ENCODE measurements at regions not wholly inside any gene's neighbourhood (a gene's known extent, or its start where the extent isn't known, plus 50 kb on each side); places are given as distances from the start of the nearest gene placed in this dataset.
"Not testable (repeated sequence)": the region's sequence is repeated elsewhere in the genome, so short reads cannot be mapped to it uniquely, and the experiment has no call there.

DNA sequence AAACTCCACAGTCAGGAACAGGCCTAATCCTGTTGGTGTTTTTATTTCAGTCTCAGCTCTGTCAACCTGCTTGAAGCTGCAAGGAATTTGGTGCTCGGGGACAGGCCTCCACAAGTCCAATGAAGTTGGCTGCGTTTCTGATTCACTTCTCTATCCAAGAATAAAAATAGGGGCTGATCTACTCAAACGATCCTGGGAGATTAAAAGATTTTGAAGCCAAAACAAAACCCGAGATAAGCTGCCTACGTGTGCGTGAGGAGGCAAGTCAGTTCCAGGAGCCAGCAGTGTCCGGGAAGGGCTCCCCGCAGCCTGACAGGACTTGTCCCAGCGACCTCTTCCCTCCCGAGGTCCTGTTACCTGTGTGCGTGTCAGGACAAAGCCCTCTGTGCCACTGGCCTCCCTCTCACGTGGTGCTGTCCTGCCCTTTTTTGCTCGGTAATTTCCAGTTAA is 98.0 kb downstream of the ETS2 start:
- Histone ChIP-seq H3K18ac (ENCODE audit: low read length) (no peak overlapping the region), H3K4me1 (ENCODE audit: control insufficient read depth, low read depth, low read length) (no peaks in the 10 kb centered on the region), H2AK5ac (ENCODE audit: low read length) (no peak overlapping the region), H3K36me3 (ENCODE audit: control insufficient read depth, insufficient read depth, low read length) (no peaks in the 10 kb centered on the region), H3K27me3 (ENCODE audit: insufficient read depth, low read length, poor library complexity) (no peaks in the 10 kb centered on the region), H2BK120ac (ENCODE audit: low read depth, low read length) (no peak overlapping the region), H3K79me1 (ENCODE audit: low read length) (no peaks in the 10 kb centered on the region), H3K4ac (ENCODE audit: low read depth, low read length) (no peak overlapping the region), H3K27ac (ENCODE audit: low read depth, low read length) (no peak overlapping the region), H3K9ac (ENCODE audit: low read length) (no peak overlapping the region), H3K79me2 (ENCODE audit: control insufficient read depth, insufficient read depth, low read length) (no peaks in the 10 kb centered on the region), H4K5ac (ENCODE audit: low read length) (no peak overlapping the region), H3K4me3 (ENCODE audit: low read length) (no peak overlapping the region), H3K23ac (ENCODE audit: low read length) (no peak overlapping the region), H3K4me2 (ENCODE audit: low read length) (no peak overlapping the region), H2BK15ac (replicated peaks; ENCODE audit: low read depth) (no peak overlapping the region), H2BK5ac (ENCODE audit: low read length) (no peak overlapping the region), H3K56ac (ENCODE audit: low read length) (no peak overlapping the region), H4K8ac (ENCODE audit: low read depth, low read length) (no peak overlapping the region)
- no peak for DNase-seq
- no CpG with 5 or more reads among the region's 13 CpGs for WGBS (ENCODE audit: extremely low coverage, insufficient coverage, low lambda C conversion rate)

DNA sequence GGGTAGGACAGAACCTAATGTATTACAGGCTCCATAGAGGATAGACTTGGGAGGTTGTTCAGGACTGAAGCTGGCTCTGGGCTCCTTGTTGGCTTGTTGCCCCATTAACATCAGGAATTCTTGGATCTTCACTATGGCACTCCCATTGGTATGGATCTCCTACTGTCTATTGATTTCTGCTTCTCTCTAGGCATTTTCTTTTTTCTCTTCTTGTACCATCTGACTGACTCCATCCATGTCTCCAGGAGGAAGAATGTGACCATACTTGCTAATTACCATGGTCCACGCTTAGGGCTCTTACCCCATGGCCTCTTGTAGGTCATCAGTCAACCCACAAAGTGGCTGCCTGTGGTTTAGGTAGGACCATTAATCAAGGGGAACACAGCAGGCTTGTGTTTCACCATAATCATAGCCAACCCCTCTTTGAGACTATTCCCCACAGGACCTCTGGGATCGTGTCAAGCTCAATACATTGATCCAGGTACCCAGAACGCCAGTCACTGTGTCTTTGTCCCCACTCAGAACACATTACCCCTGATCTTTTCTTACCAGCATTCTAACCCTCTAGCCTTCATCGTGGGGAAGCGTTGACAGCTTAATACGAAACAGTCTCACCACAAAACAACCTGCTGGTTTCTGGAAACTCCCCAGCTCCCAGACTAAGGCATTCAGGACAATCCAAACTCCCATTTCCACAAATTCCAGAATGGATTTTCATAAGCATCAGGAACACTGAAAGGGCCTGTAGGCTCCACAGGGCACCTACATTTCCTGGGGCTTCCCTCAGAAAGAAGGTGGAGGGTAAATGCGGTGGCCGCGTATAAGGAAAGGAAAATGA is 97.1 kb downstream of the ETS2 start:
- H4K8ac ChIP-seq (ENCODE audit: low read depth, low read length), result no peak overlapping the region
- H3K4ac ChIP-seq (ENCODE audit: low read depth, low read length), result no peak overlapping the region
- no peak overlapping the region for H3K9ac ChIP-seq (ENCODE audit: low read length)
- no peak overlapping the region for H3K23ac ChIP-seq (ENCODE audit: low read length)
- H3K79me1 ChIP-seq (ENCODE audit: low read length), result no peaks in the 10 kb centered on the region
- H3K4me1 ChIP-seq (ENCODE audit: control insufficient read depth, low read depth, low read length), result no peaks in the 10 kb centered on the region
- no peaks in the 10 kb centered on the region for H3K27me3 ChIP-seq (ENCODE audit: insufficient read depth, low read length, poor library complexity)
- no peak overlapping the region for H2BK15ac ChIP-seq (replicated peaks; ENCODE audit: low read depth)
- H3K18ac ChIP-seq (ENCODE audit: low read length), result no peak overlapping the region
- H2BK5ac ChIP-seq (ENCODE audit: low read length), result no peak overlapping the region
- no peaks in the 10 kb centered on the region for H3K79me2 ChIP-seq (ENCODE audit: control insufficient read depth, insufficient read depth, low read length)
- no peak overlapping the region for H3K27ac ChIP-seq (ENCODE audit: low read depth, low read length)
- no peak for DNase-seq
- H4K5ac ChIP-seq (ENCODE audit: low read length), result no peak overlapping the region
- no peaks in the 10 kb centered on the region for H3K36me3 ChIP-seq (ENCODE audit: control insufficient read depth, insufficient read depth, low read length)
- H3K4me3 ChIP-seq (ENCODE audit: low read length), result no peak overlapping the region
- no peak overlapping the region for H2AK5ac ChIP-seq (ENCODE audit: low read length)
- H3K4me2 ChIP-seq (ENCODE audit: low read length), result no peak overlapping the region
- WGBS (ENCODE audit: extremely low coverage, insufficient coverage, low lambda C conversion rate), result no CpG with 5 or more reads among the region's 9 CpGs
- no peak overlapping the region for H2BK120ac ChIP-seq (ENCODE audit: low read depth, low read length)
- H3K56ac ChIP-seq (ENCODE audit: low read length), result no peak overlapping the region

GRCh38 chr21:38900499-38900898 is 94.8 kb downstream of the ETS2 start:
- no peak for DNase-seq

DNA sequence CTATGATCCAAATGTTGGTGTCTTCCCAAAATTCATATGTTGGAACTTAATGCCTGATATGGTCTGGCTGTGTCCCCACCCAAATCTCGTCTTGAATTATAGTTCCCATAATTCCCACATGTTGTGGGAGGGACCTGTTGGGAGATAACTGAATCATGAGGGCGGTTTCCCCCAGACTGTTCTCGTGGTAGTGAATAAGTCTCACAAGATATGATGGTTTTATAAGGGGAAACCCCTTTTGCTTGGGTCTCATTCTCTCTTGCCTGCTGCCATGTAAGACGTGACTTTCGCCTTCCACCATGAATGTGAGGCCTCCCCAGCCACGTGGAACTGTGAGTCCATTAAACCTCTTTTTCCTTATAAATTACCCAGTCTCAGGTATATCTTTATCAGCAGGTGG is 94.3 kb downstream of the ETS2 start:
- H4K8ac ChIP-seq (ENCODE audit: low read depth, low read length); H3K4me1 ChIP-seq (ENCODE audit: control insufficient read depth, low read depth, low read length); H3K79me2 ChIP-seq (ENCODE audit: control insufficient read depth, insufficient read depth, low read length); H3K9ac ChIP-seq (ENCODE audit: low read length); H3K36me3 ChIP-seq (ENCODE audit: control insufficient read depth, insufficient read depth, low read length); H3K18ac ChIP-seq (ENCODE audit: low read length); H2AK5ac ChIP-seq (ENCODE audit: low read length); H3K4me2 ChIP-seq (ENCODE audit: low read length); H3K79me1 ChIP-seq (ENCODE audit: low read length); H3K4ac ChIP-seq (ENCODE audit: low read depth, low read length); DNase-seq; H3K27me3 ChIP-seq (ENCODE audit: insufficient read depth, low read length, poor library complexity); H3K23ac ChIP-seq (ENCODE audit: low read length); H3K56ac ChIP-seq (ENCODE audit: low read length); H3K4me3 ChIP-seq (ENCODE audit: low read length); H2BK15ac ChIP-seq (replicated peaks; ENCODE audit: low read depth); H2BK120ac ChIP-seq (ENCODE audit: low read depth, low read length); H2BK5ac ChIP-seq (ENCODE audit: low read length); H3K27ac ChIP-seq (ENCODE audit: low read depth, low read length); H4K5ac ChIP-seq (ENCODE audit: low read length): not testable (repeated sequence)
- no CpG with 5 or more reads among the region's 6 CpGs for WGBS (ENCODE audit: extremely low coverage, insufficient coverage, low lambda C conversion rate)

More at GRCh38 chr21:38900499-38900898, 94.8 kb downstream of the ETS2 start:
- Histone ChIP-seq H3K27ac (ENCODE audit: low read depth, low read length) (no peak overlapping the region), H2BK5ac (ENCODE audit: low read length) (no peak overlapping the region), H3K9ac (ENCODE audit: low read length) (no peak overlapping the region), H3K36me3 (ENCODE audit: control insufficient read depth, insufficient read depth, low read length) (no peaks in the 10 kb centered on the region), H3K4me2 (ENCODE audit: low read length) (no peak overlapping the region), H2AK5ac (ENCODE audit: low read length) (no peak overlapping the region), H3K18ac (ENCODE audit: low read length) (no peak overlapping the region), H3K4me1 (ENCODE audit: control insufficient read depth, low read depth, low read length) (no peaks in the 10 kb centered on the region), H4K8ac (ENCODE audit: low read depth, low read length) (no peak overlapping the region), H3K27me3 (ENCODE audit: insufficient read depth, low read length, poor library complexity) (no peaks in the 10 kb centered on the region), H2BK120ac (ENCODE audit: low read depth, low read length) (no peak overlapping the region), H3K56ac (ENCODE audit: low read length) (no peak overlapping the region), H3K23ac (ENCODE audit: low read length) (no peak overlapping the region), H3K79me1 (ENCODE audit: low read length) (no peaks in the 10 kb centered on the region), H2BK15ac (replicated peaks; ENCODE audit: low read depth) (no peak overlapping the region), H3K4ac (ENCODE audit: low read depth, low read length) (no peak overlapping the region), H3K4me3 (ENCODE audit: low read length) (no peak overlapping the region), H3K79me2 (ENCODE audit: control insufficient read depth, insufficient read depth, low read length) (no peaks in the 10 kb centered on the region), H4K5ac (ENCODE audit: low read length) (no peak overlapping the region)
- no CpG with 5 or more reads among the region's 2 CpGs for WGBS (ENCODE audit: extremely low coverage, insufficient coverage, low lambda C conversion rate)

DNA sequence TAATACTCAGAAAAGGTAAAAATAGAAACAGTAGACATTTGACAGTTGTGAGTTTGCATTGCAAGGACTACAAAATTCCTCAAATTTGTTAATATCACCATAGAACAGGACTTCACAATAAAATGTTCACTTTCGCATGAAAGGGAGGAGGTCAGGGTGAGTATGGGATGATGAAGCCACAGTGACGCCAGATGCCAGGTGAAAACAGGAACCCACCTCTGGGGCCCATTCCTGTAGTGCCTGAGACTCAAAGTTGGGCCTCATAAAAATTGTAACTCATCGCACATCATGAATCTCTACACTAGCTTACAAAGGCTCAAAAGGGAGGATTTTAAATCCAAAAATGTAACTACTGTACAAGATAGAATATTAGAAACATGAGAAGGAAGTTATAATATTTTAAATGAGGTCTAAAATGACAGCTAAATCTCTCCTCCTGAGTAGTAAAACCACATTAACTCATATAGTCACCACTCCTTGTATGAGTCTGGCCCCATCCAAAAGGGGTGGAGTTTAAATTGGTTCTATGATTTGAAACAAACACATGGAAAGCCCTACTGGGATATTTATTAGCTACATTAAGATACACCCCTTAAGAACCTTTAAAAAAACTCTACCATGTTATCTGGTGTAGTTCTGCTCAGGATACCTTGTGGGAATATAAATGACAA is 93.7 kb downstream of the ETS2 start:
- H3K4me3 ChIP-seq (ENCODE audit: low read length), result no peak overlapping the region
- no peak overlapping the region for H4K5ac ChIP-seq (ENCODE audit: low read length)
- H2BK15ac ChIP-seq (replicated peaks; ENCODE audit: low read depth), result no peak overlapping the region
- H3K9ac ChIP-seq (ENCODE audit: low read length), result no peak overlapping the region
- no peak overlapping the region for H3K18ac ChIP-seq (ENCODE audit: low read length)
- WGBS (ENCODE audit: extremely low coverage, insufficient coverage, low lambda C conversion rate), result no CpG with 5 or more reads among the region's 3 CpGs
- no peak overlapping the region for H3K23ac ChIP-seq (ENCODE audit: low read length)
- H3K79me1 ChIP-seq (ENCODE audit: low read length), result no peaks in the 10 kb centered on the region
- H3K36me3 ChIP-seq (ENCODE audit: control insufficient read depth, insufficient read depth, low read length), result no peaks in the 10 kb centered on the region
- H3K4me2 ChIP-seq (ENCODE audit: low read length), result no peak overlapping the region
- H3K27me3 ChIP-seq (ENCODE audit: insufficient read depth, low read length, poor library complexity), result no peaks in the 10 kb centered on the region
- H3K79me2 ChIP-seq (ENCODE audit: control insufficient read depth, insufficient read depth, low read length), result no peaks in the 10 kb centered on the region
- H3K56ac ChIP-seq (ENCODE audit: low read length), result no peak overlapping the region
- H3K4me1 ChIP-seq (ENCODE audit: control insufficient read depth, low read depth, low read length), result no peaks in the 10 kb centered on the region
- no peak overlapping the region for H2BK5ac ChIP-seq (ENCODE audit: low read length)
- no peak overlapping the region for H3K4ac ChIP-seq (ENCODE audit: low read depth, low read length)
- H2AK5ac ChIP-seq (ENCODE audit: low read length), result no peak overlapping the region
- no peak for DNase-seq
- H2BK120ac ChIP-seq (ENCODE audit: low read depth, low read length), result no peak overlapping the region
- no peak overlapping the region for H4K8ac ChIP-seq (ENCODE audit: low read depth, low read length)
- H3K27ac ChIP-seq (ENCODE audit: low read depth, low read length), result no peak overlapping the region
